GM21825 (cell line): ENCODE measurements at regions not wholly inside any gene's neighbourhood (a gene's known extent, or its start where the extent isn't known, plus 50 kb on each side); places are given as distances from the start of the nearest gene placed in this dataset.

Source experiments
- ATAC-seq: cut with Tn5 transposase; IDR thresholded peaks from one replicate; pipeline ENCODE4 v1.9.1; 2021; ENCODE audit warnings: mild to moderate bottlenecking, moderate library complexity; ENCODE audit not compliant: unreplicated experiment

DNA sequence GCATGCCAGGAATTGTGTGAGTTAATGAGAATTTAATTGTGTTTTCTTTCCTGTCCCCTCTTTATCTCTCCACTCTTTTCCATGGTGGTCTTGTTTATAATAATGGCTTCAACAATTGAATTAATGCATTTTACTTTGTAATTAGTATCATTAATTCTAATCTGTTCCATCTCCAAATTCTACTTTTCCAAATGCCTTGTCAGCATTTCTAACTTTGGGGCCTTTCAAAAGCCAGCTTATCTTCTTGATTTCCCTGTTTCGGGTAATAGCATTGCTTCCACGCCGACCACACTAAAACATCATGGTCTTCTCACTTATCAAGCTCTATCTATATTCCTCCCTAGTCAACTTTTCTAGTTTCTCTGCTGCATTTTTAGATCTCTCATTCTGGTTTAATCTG, 54.2 kb upstream of the RMST start:
- ATAC-seq, result no peak

DNA sequence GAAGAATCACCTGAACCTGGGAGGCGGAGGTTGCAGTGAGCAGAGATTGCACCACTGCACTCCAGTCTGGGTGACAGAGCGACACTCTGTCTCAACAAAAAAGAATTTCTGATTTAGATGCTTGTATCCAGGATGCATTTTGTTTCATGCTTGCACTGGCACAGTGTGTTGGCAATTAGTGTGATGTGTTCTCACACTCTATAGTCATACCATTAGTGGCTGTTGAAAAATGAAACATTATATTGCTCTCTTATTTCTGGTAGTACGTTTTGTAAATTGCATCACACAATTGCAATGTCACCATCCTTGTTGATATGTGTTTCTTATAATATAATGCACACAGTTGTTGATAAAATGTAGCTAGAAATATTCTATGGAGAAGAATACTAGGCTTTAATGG, 51.3 kb upstream of the RMST start:
- no peak for ATAC-seq
